ENCODE measurements at regions not wholly inside any gene's neighbourhood (a gene's known extent, or its start where the extent isn't known, plus 50 kb on each side); places are given as distances from the start of the nearest gene placed in this dataset.

- TF ChIP-seq ZNF462 (CRISPR knock-in tag; IDR thresholded peaks at IDR 0.05) (no peak), EZH2 (IDR thresholded peaks at IDR 0.05; ENCODE audit: low read depth, unreplicated experiment) (no peak)
These were observed 620.9 kb upstream of the CADM1 start (continued) for GRCh38 chr11:116124922-116125714.

GRCh38 chr11:116123739-116124138 is 619.5 kb upstream of the CADM1 start:
- Histone ChIP-seq H4K20me1 (replicated peaks; ENCODE audit: insufficient read depth) (no peaks in the 10 kb centered on the region), H3K36me3 (ENCODE audit: insufficient read depth) (no peaks in the 10 kb centered on the region), H3F3A (replicated peaks; ENCODE audit: low read depth) (no peaks in the 10 kb centered on the region), H3K27ac (ENCODE audit: low read depth) (no peak overlapping the region), H3K4me2 (no peak overlapping the region), H3K4me1 (ENCODE audit: insufficient read depth) (no peaks in the 10 kb centered on the region), H3K9me2 (ENCODE audit: insufficient read depth) (0 out of 2 replicates have a peak, but pooled peaks cover 4% of the 10 kb centered on the region), H3K4me3 (no peak overlapping the region), H3K79me2 (replicated peaks; ENCODE audit: insufficient read depth) (no peaks in the 10 kb centered on the region), H2AFZ (no peak overlapping the region), H3K27me3 (ENCODE audit: insufficient read depth) (no peaks in the 10 kb centered on the region)
- Mint-ChIP-seq H3K4me1 (no peaks in the 10 kb centered on the region), H3K27ac (no peak overlapping the region), H3K27me3 (ENCODE audit: insufficient read depth, low read depth, poor library complexity) (peaks cover 5% of the 10 kb centered on the region), H3K36me3 (ENCODE audit: low read depth) (no peaks in the 10 kb centered on the region), H3K4me3 (no peak overlapping the region), H3K9me3 (no peaks in the 10 kb centered on the region)
- no peak for DNase-seq (ENCODE audit: low spot score)
- ATAC-seq = no peak
- TF ChIP-seq JUNB (IDR thresholded peaks at IDR 0.05; ENCODE audit: unreplicated experiment) (no peak), ZNF114 (CRISPR knock-in tag; IDR thresholded peaks at IDR 0.05) (no peak), STAT1 (IDR thresholded peaks at IDR 0.05; ENCODE audit: unreplicated experiment) (no peak), ZNF462 (CRISPR knock-in tag; IDR thresholded peaks at IDR 0.05) (no peak), ZNF331 (CRISPR knock-in tag; IDR thresholded peaks at IDR 0.05; ENCODE audit: low read depth) (no peak), NANOG (IDR thresholded peaks at IDR 0.05; ENCODE audit: borderline replicate concordance) (no peak)
